Thyroid gland (tissue), 4 donors: ENCODE measurements at regions not wholly inside any gene's neighbourhood (a gene's known extent, or its start where the extent isn't known, plus 50 kb on each side); places are given as distances from the start of the nearest gene placed in this dataset. TPM values are rescaled to one million over a fixed set of nuclear protein-coding genes. Genes with fewer than 3 reads are reported as not detected.

ENCODE experiments used
- DNase-seq, 2 donors: peaks; one replicate each; pipeline ENCODE4 v3.0.0-alpha.2; 2019
- H3K27ac ChIP-seq, 3 donors: fragments of 200-600 bp; sonication (generic); 1 replicate in 2 of 3; 2 replicates in 1 of 3; pipeline ENCODE4 v1.5.1; 2016 to 2019; ENCODE audit warnings: mild to moderate bottlenecking in 1 of 3, moderate library complexity in 1 of 3
- H3K27me3 ChIP-seq: fragments of 200-600 bp; sonication (generic); one replicate; pipeline ENCODE4 v1.5.1; 2019
- H3K36me3 ChIP-seq, 2 donors: fragments of 200-600 bp; sonication (generic); one replicate each; pipeline ENCODE4 v1.5.1; 2016 to 2019
- H3K4me1 ChIP-seq, 2 donors: fragments of 200-600 bp; sonication (generic); one replicate each; pipeline ENCODE4 v1.5.1; 2017 to 2019
- H3K4me3 ChIP-seq, 3 donors: fragments of 200-600 bp; sonication (generic); replicated peaks in 1 of 3; 1 replicate in 2 of 3; 2 replicates in 1 of 3; pipeline ENCODE4 v1.5.1; 2016; ENCODE audit warnings: mild to moderate bottlenecking in 1 of 3
- H3K9me3 ChIP-seq: fragments of 200-600 bp; sonication (generic); one replicate; pipeline ENCODE4 v1.5.1; 2017
- WGBS, 2 donors: methylation state at CpG; one replicate each; pipeline ENCODE4 v1.1.5; 2017; 5-methylcytosine and 5-hydroxymethylcytosine counted together
- intact Hi-C: fragments of 100-400 bp; cut with DNase I; formaldehyde crosslinking; loops from one replicate; pipeline ENCODE4 v1.15.1; 2023
- small RNA-seq: library from RNA; depleted of rRNA; stranded (forward); fragments of <200 nt; gene quantifications from one replicate; pipeline ENCODE3, GENCODE V24; 2016
- TF ChIP-seq, protein P1 (sequence below), 6 experiments: fragments of 200-600 bp in 3 of 6; fragments of 450-650 bp in 3 of 6; sonication (generic) in 3 of 6; IDR thresholded peaks; one replicate each; pipeline ENCODE4 v1.5.1; 2016 to 2019; ENCODE audit warnings: antibody characterized with exemption in 6 of 6, mild to moderate bottlenecking in 2 of 6, inconsistent platforms in 1 of 6, moderate library complexity in 1 of 6

DNA sequence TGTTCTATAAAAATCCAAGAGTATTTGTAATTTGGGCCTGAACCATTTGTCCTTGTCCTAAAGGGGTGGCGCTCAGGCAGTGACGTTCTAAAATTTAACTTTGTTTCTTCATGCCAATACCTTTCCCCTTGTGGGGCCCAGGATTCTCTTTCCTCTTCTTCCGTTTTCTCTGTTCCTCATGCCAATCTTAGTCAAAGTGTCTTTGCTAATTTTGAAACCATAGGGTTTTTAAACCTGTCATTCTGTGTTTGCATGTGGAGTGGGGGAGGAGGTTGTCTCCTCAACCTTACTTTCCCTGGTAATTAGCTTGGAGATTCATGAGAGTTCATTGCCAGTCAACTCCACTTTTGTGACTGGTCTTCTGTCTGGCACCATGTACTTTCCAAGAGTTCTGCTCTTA is 337.1 kb downstream of the MAF start:
- no peaks in the 10 kb centered on the region for H3K9me3 ChIP-seq
- H3K4me3 ChIP-seq, result no peak overlapping the region
- H3K27ac ChIP-seq, result no peak overlapping the region
- no peaks in the 10 kb centered on the region for H3K36me3 ChIP-seq
- H3K27me3 ChIP-seq, result no peaks in the 10 kb centered on the region
- no peaks in the 10 kb centered on the region for H3K4me1 ChIP-seq
- DNase-seq, result no peak
- WGBS, 2 donors, result 87 to 91% methylated on average over 3 of the region's 3 CpGs
- intact Hi-C loops, result no loop called here
- TF ChIP-seq, protein P1, sequence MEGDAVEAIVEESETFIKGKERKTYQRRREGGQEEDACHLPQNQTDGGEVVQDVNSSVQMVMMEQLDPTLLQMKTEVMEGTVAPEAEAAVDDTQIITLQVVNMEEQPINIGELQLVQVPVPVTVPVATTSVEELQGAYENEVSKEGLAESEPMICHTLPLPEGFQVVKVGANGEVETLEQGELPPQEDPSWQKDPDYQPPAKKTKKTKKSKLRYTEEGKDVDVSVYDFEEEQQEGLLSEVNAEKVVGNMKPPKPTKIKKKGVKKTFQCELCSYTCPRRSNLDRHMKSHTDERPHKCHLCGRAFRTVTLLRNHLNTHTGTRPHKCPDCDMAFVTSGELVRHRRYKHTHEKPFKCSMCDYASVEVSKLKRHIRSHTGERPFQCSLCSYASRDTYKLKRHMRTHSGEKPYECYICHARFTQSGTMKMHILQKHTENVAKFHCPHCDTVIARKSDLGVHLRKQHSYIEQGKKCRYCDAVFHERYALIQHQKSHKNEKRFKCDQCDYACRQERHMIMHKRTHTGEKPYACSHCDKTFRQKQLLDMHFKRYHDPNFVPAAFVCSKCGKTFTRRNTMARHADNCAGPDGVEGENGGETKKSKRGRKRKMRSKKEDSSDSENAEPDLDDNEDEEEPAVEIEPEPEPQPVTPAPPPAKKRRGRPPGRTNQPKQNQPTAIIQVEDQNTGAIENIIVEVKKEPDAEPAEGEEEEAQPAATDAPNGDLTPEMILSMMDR (IDR thresholded peaks at IDR 0.05), result no peak

Small RNAs in the stretch of these regions (small RNA-seq; reads per million reads assigned to genes)
- gene RNA5SP431, result not detected
